ENCODE measurements at regions not wholly inside any gene's neighbourhood (a gene's known extent, or its start where the extent isn't known, plus 50 kb on each side); places are given as distances from the start of the nearest gene placed in this dataset.

DNA sequence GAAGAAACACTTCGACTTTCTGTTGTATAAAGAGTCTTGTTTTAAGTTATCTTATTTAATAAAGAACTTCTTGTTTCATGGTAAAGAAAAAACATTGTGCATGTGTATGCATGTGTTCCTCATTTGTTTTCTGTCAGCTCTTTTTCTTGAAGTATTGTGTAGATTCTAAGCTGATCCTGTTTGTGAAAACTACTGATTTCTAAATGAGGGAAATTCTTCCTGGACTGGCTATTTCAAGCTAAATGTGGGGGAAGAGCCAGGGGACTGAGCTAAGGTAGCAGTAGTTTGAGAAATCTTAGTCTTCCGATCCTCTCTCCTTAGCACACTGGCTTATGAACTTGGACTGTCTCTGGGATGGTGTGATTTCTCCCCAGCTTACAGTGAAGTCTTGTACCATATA lies 56.4 kb upstream of the RBMS1 start:
- Mint-ChIP-seq H3K27ac (ENCODE audit: unreplicated experiment) (no peak overlapping the region), H3K4me3 (ENCODE audit: unreplicated experiment) (no peak overlapping the region), H3K27me3 (ENCODE audit: low read depth) (no peaks in the 10 kb centered on the region), H3K9me3 (ENCODE audit: low read depth) (peaks cover 6% of the 10 kb centered on the region), H3K36me3 (ENCODE audit: low read depth) (peaks cover 2% of the 10 kb centered on the region), H3K4me1 (ENCODE audit: low read depth) (no peaks in the 10 kb centered on the region)
- no peak for DNase-seq (ENCODE audit: low spot score)
- TF ChIP-seq, protein P1, sequence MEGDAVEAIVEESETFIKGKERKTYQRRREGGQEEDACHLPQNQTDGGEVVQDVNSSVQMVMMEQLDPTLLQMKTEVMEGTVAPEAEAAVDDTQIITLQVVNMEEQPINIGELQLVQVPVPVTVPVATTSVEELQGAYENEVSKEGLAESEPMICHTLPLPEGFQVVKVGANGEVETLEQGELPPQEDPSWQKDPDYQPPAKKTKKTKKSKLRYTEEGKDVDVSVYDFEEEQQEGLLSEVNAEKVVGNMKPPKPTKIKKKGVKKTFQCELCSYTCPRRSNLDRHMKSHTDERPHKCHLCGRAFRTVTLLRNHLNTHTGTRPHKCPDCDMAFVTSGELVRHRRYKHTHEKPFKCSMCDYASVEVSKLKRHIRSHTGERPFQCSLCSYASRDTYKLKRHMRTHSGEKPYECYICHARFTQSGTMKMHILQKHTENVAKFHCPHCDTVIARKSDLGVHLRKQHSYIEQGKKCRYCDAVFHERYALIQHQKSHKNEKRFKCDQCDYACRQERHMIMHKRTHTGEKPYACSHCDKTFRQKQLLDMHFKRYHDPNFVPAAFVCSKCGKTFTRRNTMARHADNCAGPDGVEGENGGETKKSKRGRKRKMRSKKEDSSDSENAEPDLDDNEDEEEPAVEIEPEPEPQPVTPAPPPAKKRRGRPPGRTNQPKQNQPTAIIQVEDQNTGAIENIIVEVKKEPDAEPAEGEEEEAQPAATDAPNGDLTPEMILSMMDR (IDR thresholded peaks at IDR 0.05) = no peak

DNA sequence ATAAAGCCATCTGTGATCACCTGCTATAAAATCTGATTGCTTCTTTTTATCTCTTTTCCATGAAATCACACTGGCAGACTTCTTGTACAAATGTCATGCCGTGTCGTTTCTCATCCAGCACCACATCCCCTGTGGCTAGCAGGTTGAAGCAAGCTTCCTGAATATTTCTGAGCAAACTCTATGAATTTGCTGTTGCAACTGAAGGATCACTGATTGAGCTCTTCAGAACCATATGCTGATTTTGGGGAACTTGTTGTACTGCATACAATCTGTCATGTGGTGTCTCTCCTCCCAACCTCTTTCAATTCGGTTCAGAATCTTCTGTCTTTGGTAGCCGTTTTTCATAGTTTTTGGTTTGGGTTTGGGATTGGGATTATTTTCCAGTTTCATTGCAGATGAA lies 57.7 kb upstream of the RBMS1 start:
- peaks cover 2% of the 10 kb centered on the region for H3K36me3 Mint-ChIP-seq (ENCODE audit: low read depth)
- no peak overlapping the region for H3K27ac Mint-ChIP-seq (ENCODE audit: unreplicated experiment)

DNA sequence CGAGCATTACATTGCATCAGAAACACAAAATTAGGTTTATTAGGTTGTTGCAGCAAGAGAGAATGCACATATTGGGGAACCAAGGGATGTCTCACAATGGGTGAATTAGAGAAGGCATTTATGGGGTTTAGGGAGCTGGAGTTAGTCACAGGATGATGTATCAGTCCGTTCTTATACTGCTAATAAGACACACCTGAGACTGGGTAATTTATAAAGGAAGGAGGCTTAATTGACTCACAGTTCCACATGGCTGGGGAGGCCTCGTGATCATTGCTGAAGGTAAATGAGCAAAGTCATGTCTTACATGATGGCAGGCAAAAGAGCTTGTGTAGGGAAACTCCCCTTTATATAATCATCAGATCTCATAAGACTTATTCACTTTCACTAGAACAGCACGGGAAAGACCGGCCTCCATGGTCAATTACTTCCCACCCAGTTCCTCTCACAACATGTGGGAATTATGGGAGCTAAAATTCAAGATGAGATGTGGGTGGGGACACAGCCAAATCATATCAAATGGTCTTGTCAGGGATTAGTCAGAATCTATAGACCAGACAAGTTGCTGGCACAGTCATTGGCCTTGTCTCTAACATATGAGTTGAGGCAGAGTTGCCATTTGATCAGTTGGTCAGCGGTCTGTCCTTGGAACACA lies 61.9 kb upstream of the RBMS1 start:
- DNase-seq (ENCODE audit: low spot score) = no peak
- H3K27ac Mint-ChIP-seq (ENCODE audit: unreplicated experiment) = no peak overlapping the region
- H3K9me3 Mint-ChIP-seq (ENCODE audit: low read depth) = peaks cover 13% of the 10 kb centered on the region
- H3K27me3 Mint-ChIP-seq (ENCODE audit: low read depth) = no peaks in the 10 kb centered on the region
- H3K4me1 Mint-ChIP-seq (ENCODE audit: low read depth) = no peaks in the 10 kb centered on the region
- H3K36me3 Mint-ChIP-seq (ENCODE audit: low read depth) = peaks cover 2% of the 10 kb centered on the region
- TF ChIP-seq, protein P1 (IDR thresholded peaks at IDR 0.05) = no peak
- H3K4me3 Mint-ChIP-seq (ENCODE audit: unreplicated experiment) = no peak overlapping the region

More for the DNA sequence above, 57.7 kb upstream of the RBMS1 start:
- H3K27me3 Mint-ChIP-seq (ENCODE audit: low read depth) = no peaks in the 10 kb centered on the region
- DNase-seq (ENCODE audit: low spot score) = no peak
- H3K9me3 Mint-ChIP-seq (ENCODE audit: low read depth) = peaks cover 10% of the 10 kb centered on the region
- H3K4me1 Mint-ChIP-seq (ENCODE audit: low read depth) = no peaks in the 10 kb centered on the region
- TF ChIP-seq, protein P1 (IDR thresholded peaks at IDR 0.05) = no peak
- no peak overlapping the region for H3K4me3 Mint-ChIP-seq (ENCODE audit: unreplicated experiment)

DNA sequence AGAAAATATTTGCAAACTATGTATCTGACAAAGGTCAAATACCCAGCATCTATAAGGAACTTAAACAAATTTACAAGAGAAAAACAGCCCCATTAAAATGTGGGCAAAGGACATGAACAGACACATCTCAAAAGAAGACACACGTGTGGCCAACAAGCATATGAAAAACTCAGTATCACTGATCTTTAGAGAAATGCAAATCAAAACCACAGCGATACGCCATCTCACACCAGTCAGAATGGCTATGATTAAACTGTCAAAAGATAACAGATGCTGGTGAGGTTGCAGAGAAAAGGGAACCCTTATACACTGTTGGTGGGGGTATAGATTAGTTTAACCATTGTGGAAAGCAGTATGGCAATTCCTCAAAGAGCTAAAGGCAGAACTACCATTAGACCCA lies 64.3 kb upstream of the RBMS1 start:
- TF ChIP-seq, protein P1 (IDR thresholded peaks at IDR 0.05) = no peak
- Mint-ChIP-seq H3K4me1 (ENCODE audit: low read depth) (peaks cover 17% of the 10 kb centered on the region), H3K36me3 (ENCODE audit: low read depth) (peaks cover 2% of the 10 kb centered on the region)

DNA sequence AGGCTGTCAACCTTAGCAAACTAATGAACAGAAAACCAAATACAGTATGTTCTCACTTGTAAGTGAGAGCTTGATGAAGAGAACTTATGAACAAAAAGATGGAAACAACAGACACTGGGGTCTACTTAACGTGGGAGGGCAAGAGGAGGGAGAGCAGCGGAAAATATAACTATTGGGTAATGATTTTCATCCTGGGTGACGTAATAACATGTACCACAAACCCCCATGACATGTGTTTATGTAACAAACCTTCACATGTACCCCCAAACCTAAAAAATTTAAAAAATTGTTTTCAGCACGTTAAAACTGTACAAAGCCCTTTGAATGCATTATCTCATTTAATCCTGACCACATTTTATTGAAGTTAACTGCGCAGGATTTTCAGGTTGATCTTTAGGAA lies 64.9 kb upstream of the RBMS1 start:
- no peak overlapping the region for H3K4me3 Mint-ChIP-seq (ENCODE audit: unreplicated experiment)
- peaks cover 2% of the 10 kb centered on the region for H3K36me3 Mint-ChIP-seq (ENCODE audit: low read depth)
- peaks cover 22% of the 10 kb centered on the region for H3K4me1 Mint-ChIP-seq (ENCODE audit: low read depth)
- TF ChIP-seq, protein P1 (IDR thresholded peaks at IDR 0.05) = no peak
- DNase-seq (ENCODE audit: low spot score) = no peak
- H3K27ac Mint-ChIP-seq (ENCODE audit: unreplicated experiment) = no peak overlapping the region
- no peaks in the 10 kb centered on the region for H3K27me3 Mint-ChIP-seq (ENCODE audit: low read depth)
- H3K9me3 Mint-ChIP-seq (ENCODE audit: low read depth) = peaks cover 13% of the 10 kb centered on the region

More for the DNA sequence above, 64.3 kb upstream of the RBMS1 start:
- no peak for DNase-seq (ENCODE audit: low spot score)
- Mint-ChIP-seq H3K9me3 (ENCODE audit: low read depth) (peaks cover 13% of the 10 kb centered on the region), H3K27me3 (ENCODE audit: low read depth) (no peaks in the 10 kb centered on the region), H3K4me3 (ENCODE audit: unreplicated experiment) (no peak overlapping the region), H3K27ac (ENCODE audit: unreplicated experiment) (no peak overlapping the region)
